ENCODE measurements at regions not wholly inside any gene's neighbourhood (a gene's known extent, or its start where the extent isn't known, plus 50 kb on each side); places are given as distances from the start of the nearest gene placed in this dataset.

- TF ChIP-seq, protein P1, sequence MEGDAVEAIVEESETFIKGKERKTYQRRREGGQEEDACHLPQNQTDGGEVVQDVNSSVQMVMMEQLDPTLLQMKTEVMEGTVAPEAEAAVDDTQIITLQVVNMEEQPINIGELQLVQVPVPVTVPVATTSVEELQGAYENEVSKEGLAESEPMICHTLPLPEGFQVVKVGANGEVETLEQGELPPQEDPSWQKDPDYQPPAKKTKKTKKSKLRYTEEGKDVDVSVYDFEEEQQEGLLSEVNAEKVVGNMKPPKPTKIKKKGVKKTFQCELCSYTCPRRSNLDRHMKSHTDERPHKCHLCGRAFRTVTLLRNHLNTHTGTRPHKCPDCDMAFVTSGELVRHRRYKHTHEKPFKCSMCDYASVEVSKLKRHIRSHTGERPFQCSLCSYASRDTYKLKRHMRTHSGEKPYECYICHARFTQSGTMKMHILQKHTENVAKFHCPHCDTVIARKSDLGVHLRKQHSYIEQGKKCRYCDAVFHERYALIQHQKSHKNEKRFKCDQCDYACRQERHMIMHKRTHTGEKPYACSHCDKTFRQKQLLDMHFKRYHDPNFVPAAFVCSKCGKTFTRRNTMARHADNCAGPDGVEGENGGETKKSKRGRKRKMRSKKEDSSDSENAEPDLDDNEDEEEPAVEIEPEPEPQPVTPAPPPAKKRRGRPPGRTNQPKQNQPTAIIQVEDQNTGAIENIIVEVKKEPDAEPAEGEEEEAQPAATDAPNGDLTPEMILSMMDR (IDR thresholded peaks at IDR 0.05): no peak
- no peak for TF ChIP-seq EP300 (IDR thresholded peaks at IDR 0.05)
Measured at GRCh38 chr3:135792858-135793475, 172.6 kb upstream of the PPP2R3A start.
